ENCODE measurements at regions not wholly inside any gene's neighbourhood (a gene's known extent, or its start where the extent isn't known, plus 50 kb on each side); places are given as distances from the start of the nearest gene placed in this dataset.

- DNase-seq, result no peak
- intact Hi-C loops (cut with DNase I), result no loop called here
- ATAC-seq (ENCODE audit: poor library complexity), result no peak
These were observed 240.6 kb upstream of the ADAMTSL1 start for GRCh38 chr9:18233311-18233710.

GRCh38 chr9:18233776-18234445, 240.0 kb upstream of the ADAMTSL1 start:
- ATAC-seq (ENCODE audit: poor library complexity) (no peak), DNase-seq (no peak)
- intact Hi-C loops (cut with DNase I), result no loop called here

- intact Hi-C loops (cut with DNase I), result no loop called here
- ATAC-seq (ENCODE audit: poor library complexity) (no peak), DNase-seq (no peak)
These were observed 238.6 kb upstream of the ADAMTSL1 start for GRCh38 chr9:18235181-18235908.

- intact Hi-C loops (cut with DNase I), result no loop called here
- DNase-seq, result no peak
These were observed 237.6 kb upstream of the ADAMTSL1 start for GRCh38 chr9:18236336-18236735.

GRCh38 chr9:18237776-18238175, 236.2 kb upstream of the ADAMTSL1 start:
- intact Hi-C loops (cut with DNase I), result no loop called here
- ATAC-seq (ENCODE audit: poor library complexity) (no peak), DNase-seq (no peak)

More at GRCh38 chr9:18236336-18236735, 237.6 kb upstream of the ADAMTSL1 start:
- ATAC-seq (ENCODE audit: poor library complexity), result no peak

GRCh38 chr9:18238254-18238653, 235.7 kb upstream of the ADAMTSL1 start:
- ATAC-seq (ENCODE audit: poor library complexity), result no peak
- intact Hi-C loops (cut with DNase I), result no loop called here
- DNase-seq, result no peak

GRCh38 chr9:18238752-18239447, 235.1 kb upstream of the ADAMTSL1 start:
- DNase-seq, result no peak
- intact Hi-C loops (cut with DNase I), result no loop called here
- no peak for ATAC-seq (ENCODE audit: poor library complexity)

GRCh38 chr9:18240213-18240612, 233.7 kb upstream of the ADAMTSL1 start:
- ATAC-seq (ENCODE audit: poor library complexity) (peak; percentile 55), DNase-seq (no peak)
- intact Hi-C loops (cut with DNase I), result no loop called here

GRCh38 chr9:18245911-18246310, 228.0 kb upstream of the ADAMTSL1 start:
- ATAC-seq (ENCODE audit: poor library complexity) (no peak), DNase-seq (no peak)
- intact Hi-C loops (cut with DNase I), result no loop called here

GRCh38 chr9:18250053-18250452, 223.9 kb upstream of the ADAMTSL1 start:
- DNase-seq (no peak), ATAC-seq (ENCODE audit: poor library complexity) (no peak)
- intact Hi-C loops (cut with DNase I), result no loop called here

- ATAC-seq (ENCODE audit: poor library complexity) (no peak), DNase-seq (no peak)
- intact Hi-C loops (cut with DNase I), result loop anchor here (2.0 kb wide), 1 partner anchor 191 kb away; no protein-coding TSS in a partner anchor
These were observed 220.0 kb upstream of the ADAMTSL1 start for GRCh38 chr9:18253950-18254349.

- ATAC-seq (ENCODE audit: poor library complexity) (peak; percentile 95), DNase-seq (peak; percentile 83)
- intact Hi-C loops (cut with DNase I), result loop anchor here (2.0 to 5.0 kb wide), 2 partner anchors 190 to 772 kb away; no protein-coding TSS in a partner anchor
These were observed 218.8 kb upstream of the ADAMTSL1 start for GRCh38 chr9:18255158-18255629.

GRCh38 chr9:18255747-18256146, 218.2 kb upstream of the ADAMTSL1 start:
- DNase-seq (no peak), ATAC-seq (ENCODE audit: poor library complexity) (no peak)
- intact Hi-C loops (cut with DNase I), result loop anchor here (2.0 to 5.0 kb wide), 2 partner anchors 189 to 772 kb away; no protein-coding TSS in a partner anchor

GRCh38 chr9:18256568-18256967, 217.4 kb upstream of the ADAMTSL1 start:
- intact Hi-C loops (cut with DNase I), result loop anchor here (5.0 kb wide), 1 partner anchor 771 kb away; no protein-coding TSS in a partner anchor
- ATAC-seq (ENCODE audit: poor library complexity) (peak; percentile 52), DNase-seq (peak; percentile 45)

GRCh38 chr9:18260521-18260920, 213.4 kb upstream of the ADAMTSL1 start:
- DNase-seq, result no peak
- intact Hi-C loops (cut with DNase I), result no loop called here
- no peak for ATAC-seq (ENCODE audit: poor library complexity)

- intact Hi-C loops (cut with DNase I), result no loop called here
- ATAC-seq (ENCODE audit: poor library complexity) (peak; percentile 27), DNase-seq (no peak)
These were observed 212.8 kb upstream of the ADAMTSL1 start for GRCh38 chr9:18261181-18261580.

GRCh38 chr9:18263377-18263776, 210.6 kb upstream of the ADAMTSL1 start:
- DNase-seq (no peak), ATAC-seq (ENCODE audit: poor library complexity) (no peak)
- intact Hi-C loops (cut with DNase I), result no loop called here

- peak; percentile 76 for ATAC-seq (ENCODE audit: poor library complexity)
- intact Hi-C loops (cut with DNase I), result no loop called here
- no peak for DNase-seq
These were observed 205.6 kb upstream of the ADAMTSL1 start for GRCh38 chr9:18268381-18268780.

GRCh38 chr9:18269561-18269960, 204.4 kb upstream of the ADAMTSL1 start:
- intact Hi-C loops (cut with DNase I), result no loop called here
- ATAC-seq (ENCODE audit: poor library complexity) (no peak), DNase-seq (no peak)

All from Right ventricle myocardium superior (tissue), 1 donor.